DMS 273 (cell line): ENCODE measurements at regions not wholly inside any gene's neighbourhood (a gene's known extent, or its start where the extent isn't known, plus 50 kb on each side); places are given as distances from the start of the nearest gene placed in this dataset.
"Not testable (repeated sequence)": the region's sequence is repeated elsewhere in the genome, so short reads cannot be mapped to it uniquely, and the experiment has no call there.

Experiments used
- DNase-seq: peaks from one replicate; lab custom pipeline; 2025; ENCODE audit not compliant: unreplicated experiment; lab: John Stamatoyannopoulos, UW

GRCh38 chr12:75766263-75767160 lies 255.1 kb upstream of the KRR1 start:
- no peak for DNase-seq

GRCh38 chr12:75765170-75766059 lies 254.0 kb upstream of the KRR1 start:
- DNase-seq = no peak

GRCh38 chr12:75764091-75764841 lies 252.9 kb upstream of the KRR1 start:
- no peak for DNase-seq

GRCh38 chr12:75760573-75761294 lies 249.3 kb upstream of the KRR1 start:
- DNase-seq = no peak

- DNase-seq = no peak
These were observed 248.6 kb upstream of the KRR1 start for GRCh38 chr12:75759842-75760572.

- DNase-seq = no peak
These were observed 247.8 kb upstream of the KRR1 start for GRCh38 chr12:75759196-75759595.

- DNase-seq = no peak
These were observed 245.4 kb upstream of the KRR1 start for GRCh38 chr12:75756771-75757170.

- DNase-seq = no peak
These were observed 244.7 kb upstream of the KRR1 start for GRCh38 chr12:75756111-75756510.

- no peak for DNase-seq
These were observed 243.3 kb upstream of the KRR1 start for GRCh38 chr12:75754698-75755097.

- no peak for DNase-seq
These were observed 242.7 kb upstream of the KRR1 start for GRCh38 chr12:75754141-75754540.

- DNase-seq = no peak
These were observed 240.5 kb upstream of the KRR1 start for GRCh38 chr12:75751769-75752471.

- no peak for DNase-seq
These were observed 239.4 kb upstream of the KRR1 start for GRCh38 chr12:75750716-75751306.

- DNase-seq = not testable (repeated sequence)
These were observed 237.6 kb upstream of the KRR1 start for GRCh38 chr12:75748990-75749389.

GRCh38 chr12:75748136-75748535 lies 236.7 kb upstream of the KRR1 start:
- DNase-seq = no peak

GRCh38 chr12:75747572-75748021 lies 236.2 kb upstream of the KRR1 start:
- peak; percentile 67 for DNase-seq

- no peak for DNase-seq
These were observed 235.2 kb upstream of the KRR1 start for GRCh38 chr12:75746621-75747020.

GRCh38 chr12:75744607-75745256 lies 233.3 kb upstream of the KRR1 start:
- DNase-seq = no peak

- no peak for DNase-seq
These were observed 231.6 kb upstream of the KRR1 start for GRCh38 chr12:75742961-75743360.
